Effector memory CD8-positive, alpha-beta T cell (primary cell): ENCODE measurements at regions not wholly inside any gene's neighbourhood (a gene's known extent, or its start where the extent isn't known, plus 50 kb on each side); places are given as distances from the start of the nearest gene placed in this dataset.

ENCODE experiments used
- ATAC-seq: fragments of 150-1000 bp; cut with Tn5 transposase; replicated peaks from 2 replicates; pipeline ENCODE4 v1.10.0; 2021; ENCODE audit warnings: mild to moderate bottlenecking, moderate library complexity
- DNase-seq, 3 experiments: peaks; one replicate each; pipeline ENCODE4 v3.0.0; 2021
- H3K27ac Mint-ChIP-seq, 2 donors: one replicate each; pipeline ENCODE4 v1.8.0; 2022; ENCODE audit warnings: mild to moderate bottlenecking in 2 of 2, mixed read lengths in 2 of 2, moderate library complexity in 2 of 2
- H3K27me3 Mint-ChIP-seq, 2 donors: one replicate each; pipeline ENCODE4 v1.8.0; 2022; ENCODE audit warnings: mixed read lengths in 2 of 2
- H3K36me3 Mint-ChIP-seq: one replicate; pipeline ENCODE4 v1.8.0; 2022; ENCODE audit warnings: mild to moderate bottlenecking, moderate library complexity, mixed read lengths; ENCODE audit not compliant: insufficient read depth
- H3K4me1 Mint-ChIP-seq, 2 donors: one replicate each; pipeline ENCODE4 v1.8.0; 2022; ENCODE audit warnings: low read depth in 2 of 2, mixed read lengths in 2 of 2
- H3K4me3 Mint-ChIP-seq, 2 donors: one replicate each; pipeline ENCODE4 v1.8.0; 2022; ENCODE audit warnings: mild to moderate bottlenecking in 2 of 2, mixed read lengths in 2 of 2, moderate library complexity in 2 of 2
- H3K9me3 Mint-ChIP-seq, 2 donors: one replicate each; pipeline ENCODE4 v1.8.0; 2022; ENCODE audit warnings: mixed read lengths in 2 of 2

DNA sequence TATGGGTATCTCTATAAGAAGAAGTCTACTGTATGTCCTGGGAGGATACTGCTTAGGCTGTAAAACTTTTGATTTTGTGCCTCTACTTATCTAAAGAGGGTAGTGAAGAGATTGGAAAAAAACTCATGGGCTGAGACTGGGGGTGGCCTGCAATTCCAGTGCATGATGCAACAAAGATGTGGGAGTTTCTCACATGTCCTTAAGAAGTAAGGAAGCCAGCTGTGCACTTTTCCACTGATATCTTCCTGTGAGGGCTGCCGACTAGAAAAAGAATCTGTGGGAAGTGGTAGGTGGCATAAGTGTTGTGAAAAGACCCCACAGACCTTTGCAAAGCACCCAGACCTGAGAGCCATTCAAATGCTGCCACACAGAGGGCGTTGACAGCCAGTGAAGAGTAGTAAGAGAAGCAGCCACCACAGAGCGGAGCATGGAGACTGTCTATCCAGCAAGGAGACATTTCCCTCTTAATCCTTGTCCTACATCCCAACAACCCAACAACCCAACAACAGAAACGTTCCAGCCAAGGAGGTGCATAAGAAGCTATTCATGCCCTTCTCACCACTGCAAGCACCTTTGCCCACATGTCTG is 65.1 kb downstream of the PFDN4 start:
- Mint-ChIP-seq H3K27me3 (peaks cover 27 to 31% of the 10 kb centered on the region in 2 donors), H3K36me3 (no peaks in the 10 kb centered on the region), H3K4me1 (no peaks in the 10 kb centered on the region), H3K27ac (no peak overlapping the region), H3K9me3 (no peaks in the 10 kb centered on the region), H3K4me3 (no peak overlapping the region)
- ATAC-seq, result no peak
- no peak for DNase-seq

DNA sequence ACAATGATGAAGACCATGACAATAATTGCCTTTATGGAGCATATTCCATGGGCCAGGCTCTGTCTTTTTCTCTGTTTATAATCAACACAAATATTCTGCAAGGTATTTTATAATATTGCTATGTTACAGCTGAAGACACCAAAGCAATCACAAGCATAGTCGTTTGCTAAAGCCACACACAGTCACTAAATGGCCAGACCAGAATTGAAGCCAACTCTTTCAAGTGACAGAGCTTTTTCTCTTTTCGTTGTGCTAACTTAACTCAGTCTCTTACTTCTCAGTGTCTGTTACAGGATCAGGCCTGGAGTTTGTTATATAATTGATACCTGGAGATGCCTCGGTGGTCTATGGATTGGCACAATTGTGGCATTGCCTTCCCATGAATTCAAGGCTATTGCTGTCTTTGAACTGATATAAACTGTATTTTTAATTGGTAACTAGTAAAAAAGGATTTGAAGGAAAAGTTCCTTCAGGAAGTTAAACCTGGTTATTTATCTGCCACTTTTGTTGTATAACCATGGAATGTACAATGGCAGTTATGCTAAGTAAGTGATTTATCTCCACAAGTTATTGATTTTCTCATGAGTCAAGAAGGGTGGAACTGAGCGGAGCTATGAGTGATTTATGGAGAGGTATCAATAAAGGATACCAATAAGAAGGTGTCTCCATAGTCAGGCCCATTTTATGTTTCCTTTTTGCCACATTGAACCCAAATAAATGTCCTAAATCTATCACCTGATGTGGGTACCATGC is 67.6 kb downstream of the PFDN4 start:
- ATAC-seq, result no peak
- H3K9me3 Mint-ChIP-seq, result no peaks in the 10 kb centered on the region

DNA sequence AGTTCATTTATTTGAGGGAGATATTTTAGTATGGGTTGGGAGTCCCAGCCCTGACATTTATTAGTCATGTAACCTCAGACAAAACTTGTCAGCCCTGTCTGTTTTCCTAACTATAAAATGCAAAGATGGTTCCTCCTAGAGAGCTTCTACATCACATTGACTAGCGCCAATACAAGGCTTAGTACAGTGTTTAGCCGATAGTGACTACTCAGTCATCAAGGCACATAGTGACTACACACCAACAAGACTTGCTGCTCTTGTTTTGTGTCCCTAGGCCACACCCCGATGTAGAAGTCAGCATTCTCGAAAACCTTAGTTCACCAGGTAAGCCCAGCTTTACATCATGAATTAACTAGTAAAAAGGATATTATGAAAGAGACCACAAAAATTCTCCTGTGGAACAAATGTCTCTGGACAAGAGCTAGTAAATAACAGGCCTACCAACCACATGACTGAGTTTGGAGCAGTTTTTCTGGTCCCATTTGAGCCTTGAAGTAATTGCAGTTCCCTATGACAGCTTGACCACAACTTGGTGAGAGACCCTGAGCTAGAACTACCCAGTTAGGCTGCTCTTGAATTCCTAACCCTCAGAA is 68.8 kb downstream of the PFDN4 start:
- Mint-ChIP-seq H3K4me3 (no peak overlapping the region), H3K9me3 (no peaks in the 10 kb centered on the region), H3K27ac (no peak overlapping the region), H3K4me1 (no peaks in the 10 kb centered on the region), H3K27me3 (peaks cover 34 to 50% of the 10 kb centered on the region in 2 donors), H3K36me3 (no peaks in the 10 kb centered on the region)
- no peak for ATAC-seq
- DNase-seq, result no peak

More for the DNA sequence above, 67.6 kb downstream of the PFDN4 start:
- no peak for DNase-seq
- no peak overlapping the region for H3K27ac Mint-ChIP-seq
- H3K36me3 Mint-ChIP-seq, result no peaks in the 10 kb centered on the region
- H3K4me1 Mint-ChIP-seq, result no peaks in the 10 kb centered on the region
- H3K4me3 Mint-ChIP-seq, result no peak overlapping the region
- peaks cover 34 to 47% of the 10 kb centered on the region in 2 donors for H3K27me3 Mint-ChIP-seq

DNA sequence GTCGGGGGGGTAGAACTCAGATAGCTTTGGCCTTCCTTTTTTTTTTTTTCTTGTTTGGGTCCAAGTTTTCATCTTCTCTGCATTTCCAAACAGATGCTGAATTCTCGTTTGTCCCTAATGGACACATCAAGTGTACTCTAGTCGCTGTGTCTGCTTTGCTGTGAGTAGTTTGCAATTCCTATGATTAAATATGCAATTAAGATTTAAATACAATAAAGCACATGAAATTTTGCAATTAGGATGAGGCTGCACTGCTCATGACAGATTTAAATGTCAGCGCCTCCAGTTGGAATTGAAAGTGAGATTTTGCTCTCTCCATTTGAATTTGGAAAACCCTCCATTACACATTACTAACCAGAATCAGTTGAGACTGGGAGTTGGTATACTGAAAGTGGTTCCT is 70.4 kb downstream of the PFDN4 start:
- no peak overlapping the region for H3K4me3 Mint-ChIP-seq
- H3K27ac Mint-ChIP-seq, result no peak overlapping the region
- DNase-seq, result no peak
- no peaks in the 10 kb centered on the region for H3K4me1 Mint-ChIP-seq
- H3K9me3 Mint-ChIP-seq, result no peaks in the 10 kb centered on the region
- H3K36me3 Mint-ChIP-seq, result no peaks in the 10 kb centered on the region
- ATAC-seq, result no peak
- H3K27me3 Mint-ChIP-seq, result peaks cover 29 to 42% of the 10 kb centered on the region in 2 donors

DNA sequence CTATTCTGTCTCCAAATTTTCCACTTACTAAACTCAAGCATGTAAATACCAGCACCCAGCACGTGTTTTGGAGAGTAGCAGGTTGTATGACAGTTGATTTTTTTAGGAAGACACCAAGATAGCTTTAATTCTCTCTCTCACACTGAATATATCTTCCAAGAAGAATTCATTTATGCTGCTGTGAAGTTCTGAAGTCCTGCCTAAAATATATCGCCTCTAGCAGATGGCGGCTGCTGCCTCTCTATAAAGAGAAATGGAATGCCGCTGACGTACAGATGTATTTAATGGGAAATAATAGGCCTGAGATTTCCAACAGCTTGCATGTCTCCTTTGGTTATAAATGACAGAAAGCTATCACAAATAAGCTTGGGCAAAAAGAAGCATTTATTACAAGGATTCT is 74.7 kb downstream of the PFDN4 start:
- H3K36me3 Mint-ChIP-seq, result no peaks in the 10 kb centered on the region
- H3K27ac Mint-ChIP-seq, result no peak overlapping the region
- DNase-seq (no peak), ATAC-seq (no peak)
- no peaks in the 10 kb centered on the region for H3K9me3 Mint-ChIP-seq
- no peak overlapping the region for H3K4me3 Mint-ChIP-seq
- peaks cover 35 to 38% of the 10 kb centered on the region in 2 donors for H3K27me3 Mint-ChIP-seq
- no peaks in the 10 kb centered on the region for H3K4me1 Mint-ChIP-seq

DNA sequence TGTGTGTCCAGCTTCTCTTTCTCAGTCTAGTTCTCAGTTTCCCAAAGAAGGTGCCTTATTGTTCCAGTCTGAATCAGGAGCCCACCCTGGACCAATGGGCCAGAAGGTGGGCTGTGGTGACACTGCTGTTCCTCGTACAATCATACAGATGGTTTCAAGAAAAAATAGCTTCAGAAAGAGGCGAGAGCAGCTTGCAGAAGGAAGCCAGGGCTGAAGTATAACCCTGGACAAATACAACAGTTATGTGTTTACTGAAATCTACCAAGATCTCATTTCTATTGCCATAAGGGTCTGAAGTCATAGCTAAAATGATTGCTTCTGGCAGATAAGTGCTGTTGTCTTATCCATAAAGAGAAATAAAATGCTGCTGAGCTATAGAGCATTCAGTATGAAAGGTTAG is 75.4 kb downstream of the PFDN4 start:
- H3K27me3 Mint-ChIP-seq, result peaks cover 38 to 42% of the 10 kb centered on the region in 2 donors
- no peaks in the 10 kb centered on the region for H3K36me3 Mint-ChIP-seq
- no peaks in the 10 kb centered on the region for H3K4me1 Mint-ChIP-seq
- no peak overlapping the region for H3K4me3 Mint-ChIP-seq
- ATAC-seq, result no peak
- no peak overlapping the region for H3K27ac Mint-ChIP-seq
- no peak for DNase-seq
- no peaks in the 10 kb centered on the region for H3K9me3 Mint-ChIP-seq

DNA sequence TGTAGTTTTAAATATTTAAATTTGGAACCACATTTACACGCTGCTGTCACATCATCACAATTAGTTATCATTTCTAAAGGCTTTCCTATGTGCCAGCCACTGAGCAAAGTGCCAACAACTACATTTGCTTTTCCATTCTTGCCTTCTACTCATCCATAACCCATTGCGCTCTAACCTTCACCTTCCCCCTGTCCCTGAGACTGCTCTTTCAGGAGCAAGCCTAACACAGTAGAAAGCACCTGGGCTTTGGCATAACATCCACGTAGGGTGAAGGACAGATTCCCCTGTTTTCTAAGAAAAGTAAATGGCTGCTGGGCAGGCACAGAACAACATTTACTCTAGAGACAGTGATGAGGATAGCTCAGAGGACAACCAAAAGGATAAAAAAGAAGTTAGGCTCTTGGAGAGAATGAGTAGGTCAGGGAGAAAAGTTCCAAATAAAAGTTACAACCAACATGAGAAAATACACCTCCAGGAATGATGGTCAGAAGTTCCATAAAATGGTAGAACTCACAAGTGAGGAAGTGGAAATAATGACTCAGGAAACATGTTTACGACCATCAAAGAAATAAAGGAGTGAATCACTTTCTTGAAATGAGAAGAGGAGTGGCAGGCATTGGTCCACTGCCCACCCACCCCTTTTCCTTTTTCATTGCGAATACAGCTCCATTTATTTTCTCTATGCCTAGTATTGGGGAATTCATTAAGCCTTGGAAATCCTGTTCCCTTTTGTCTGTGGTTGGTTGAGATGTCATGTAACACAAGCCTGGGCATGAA is 77.2 kb downstream of the PFDN4 start:
- H3K36me3 Mint-ChIP-seq, result no peaks in the 10 kb centered on the region
- no peaks in the 10 kb centered on the region for H3K9me3 Mint-ChIP-seq
- H3K4me1 Mint-ChIP-seq, result no peaks in the 10 kb centered on the region
- no peak overlapping the region for H3K4me3 Mint-ChIP-seq
- ATAC-seq (no peak), DNase-seq (no peak)
- H3K27me3 Mint-ChIP-seq, result peaks cover 34 to 43% of the 10 kb centered on the region in 2 donors
- H3K27ac Mint-ChIP-seq, result no peak overlapping the region

DNA sequence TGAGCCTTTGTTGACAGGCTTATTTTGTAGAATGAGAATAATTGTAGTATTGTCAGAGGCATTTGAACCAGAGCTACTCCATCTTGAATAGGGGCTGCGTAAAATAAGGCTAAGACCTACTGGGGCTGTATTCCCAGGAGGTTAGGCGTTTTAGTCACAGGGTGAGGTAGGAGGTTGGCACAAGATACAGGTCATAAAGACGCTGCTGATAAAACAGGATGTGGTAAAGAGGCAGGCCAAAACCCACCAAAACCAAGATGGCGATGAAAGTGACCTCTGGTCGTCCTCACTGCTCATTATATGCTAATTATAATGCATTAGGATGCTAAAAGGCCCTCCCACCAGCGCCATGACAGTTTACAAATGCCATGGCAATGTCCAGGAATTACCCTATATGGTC is 82.7 kb downstream of the PFDN4 start:
- DNase-seq, result no peak
- ATAC-seq, result no peak
- Mint-ChIP-seq H3K4me1 (no peaks in the 10 kb centered on the region), H3K36me3 (no peaks in the 10 kb centered on the region), H3K4me3 (no peak overlapping the region), H3K27me3 (peaks cover 34 to 46% of the 10 kb centered on the region in 2 donors), H3K9me3 (peaks cover 0 to 1% of the 10 kb centered on the region in 2 donors), H3K27ac (no peak overlapping the region)

DNA sequence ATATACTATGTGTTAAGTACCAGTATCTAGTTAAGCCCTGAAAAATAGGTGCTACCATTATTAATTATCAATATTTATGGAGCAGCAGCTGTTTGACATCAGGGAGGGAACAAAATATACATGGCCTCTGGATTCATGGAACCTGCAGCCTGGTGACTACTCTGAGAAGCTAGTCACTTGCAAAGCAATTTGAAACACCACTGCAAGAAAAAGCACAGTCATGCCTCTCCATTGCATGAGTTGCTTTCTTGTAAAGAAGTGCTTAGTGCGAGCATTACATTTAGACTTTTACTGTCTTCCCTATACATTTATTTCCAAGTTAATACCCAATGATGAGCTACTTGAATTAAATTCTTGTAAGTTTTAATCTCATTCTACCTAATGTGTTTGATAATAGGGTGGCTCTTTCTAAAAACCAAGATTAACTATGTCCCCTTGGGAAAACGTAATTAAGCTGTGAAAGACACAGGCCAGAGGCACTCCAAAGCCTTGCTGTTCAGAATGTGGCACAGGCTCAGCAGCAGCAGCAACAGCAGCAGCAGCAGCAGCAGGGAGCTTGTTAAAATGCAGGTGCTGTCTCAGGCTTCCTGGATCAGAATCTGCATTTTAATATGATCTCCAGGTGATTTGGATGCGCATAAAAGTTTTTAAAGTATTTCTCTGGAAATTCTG is 83.6 kb downstream of the PFDN4 start:
- no peak overlapping the region for H3K4me3 Mint-ChIP-seq
- H3K27me3 Mint-ChIP-seq, result peaks cover 34 to 47% of the 10 kb centered on the region in 2 donors
- H3K36me3 Mint-ChIP-seq, result no peaks in the 10 kb centered on the region
- H3K4me1 Mint-ChIP-seq, result no peaks in the 10 kb centered on the region
- ATAC-seq (no peak), DNase-seq (no peak)
- peaks cover 0 to 1% of the 10 kb centered on the region in 2 donors for H3K9me3 Mint-ChIP-seq
- no peak overlapping the region for H3K27ac Mint-ChIP-seq

DNA sequence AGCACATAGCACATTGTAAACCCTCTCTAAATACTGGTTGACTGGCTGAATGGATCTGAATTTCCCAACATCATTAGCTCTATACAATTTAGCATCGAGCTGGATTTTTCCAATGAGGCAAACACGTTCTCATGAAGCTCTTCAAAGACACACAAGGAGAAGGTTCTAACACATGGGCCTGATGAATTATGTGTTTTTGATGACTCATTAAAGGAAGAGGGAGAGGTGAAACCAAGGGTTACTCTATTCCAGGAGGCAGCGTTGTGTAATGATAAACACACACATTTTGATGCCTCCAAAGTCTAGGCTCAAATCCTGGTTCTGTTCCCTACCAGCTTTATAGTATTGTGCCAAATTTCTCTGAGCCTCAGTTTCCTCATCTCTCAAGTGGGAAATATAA is 84.3 kb downstream of the PFDN4 start:
- no peak for ATAC-seq
- Mint-ChIP-seq H3K27ac (no peak overlapping the region), H3K9me3 (peaks cover 0 to 1% of the 10 kb centered on the region in 2 donors), H3K36me3 (no peaks in the 10 kb centered on the region), H3K4me1 (no peaks in the 10 kb centered on the region), H3K27me3 (peaks cover 38 to 47% of the 10 kb centered on the region in 2 donors), H3K4me3 (no peak overlapping the region)
- no peak for DNase-seq

DNA sequence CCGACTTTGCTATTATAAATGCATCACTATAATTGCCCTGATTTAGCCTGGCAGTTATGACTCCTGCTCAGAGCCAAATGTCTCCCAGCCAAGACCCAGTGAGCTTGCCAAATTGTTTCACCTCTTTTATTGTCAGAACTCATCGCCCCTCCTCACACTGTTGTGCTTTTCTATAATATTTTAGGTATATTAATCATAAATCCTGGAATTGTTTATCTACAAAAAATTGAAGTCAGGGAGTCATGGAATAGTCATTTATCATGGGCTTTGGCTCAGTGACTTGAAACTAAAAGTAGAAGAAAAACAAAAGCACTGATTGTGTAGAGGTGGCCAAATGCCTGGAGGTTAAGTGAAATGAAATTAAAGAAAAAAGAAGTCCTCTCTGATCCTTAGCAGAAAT is 85.6 kb downstream of the PFDN4 start:
- Mint-ChIP-seq H3K36me3 (no peaks in the 10 kb centered on the region), H3K4me1 (no peaks in the 10 kb centered on the region), H3K9me3 (peaks cover 0 to 1% of the 10 kb centered on the region in 2 donors), H3K27ac (no peak overlapping the region), H3K4me3 (no peak overlapping the region), H3K27me3 (peaks cover 30 to 38% of the 10 kb centered on the region in 2 donors)
- no peak for ATAC-seq
- DNase-seq, result no peak

DNA sequence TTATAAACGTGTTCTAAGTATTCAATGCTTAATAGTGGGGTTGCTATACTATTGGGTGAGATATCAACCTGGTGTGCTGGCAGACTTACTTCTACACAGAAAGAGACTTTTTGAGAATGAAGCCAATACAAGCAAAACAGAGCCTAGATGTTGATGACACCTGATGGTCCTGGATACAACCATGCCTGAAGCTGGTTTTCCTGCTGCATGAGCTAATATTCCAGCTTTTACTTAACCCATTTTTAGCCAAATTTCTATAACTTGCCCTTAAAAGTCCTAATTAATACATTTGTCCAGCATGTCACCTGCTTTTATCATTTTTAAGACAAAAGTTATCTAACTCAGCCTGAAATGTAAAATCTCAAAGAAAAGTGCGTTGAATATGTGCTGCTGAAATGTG is 86.2 kb downstream of the PFDN4 start:
- H3K4me1 Mint-ChIP-seq, result no peaks in the 10 kb centered on the region
- H3K4me3 Mint-ChIP-seq, result no peak overlapping the region
- H3K27ac Mint-ChIP-seq, result no peak overlapping the region
- DNase-seq (no peak), ATAC-seq (no peak)
- peaks cover 27 to 33% of the 10 kb centered on the region in 2 donors for H3K27me3 Mint-ChIP-seq
- no peaks in the 10 kb centered on the region for H3K36me3 Mint-ChIP-seq
- H3K9me3 Mint-ChIP-seq, result peaks cover 0 to 1% of the 10 kb centered on the region in 2 donors

DNA sequence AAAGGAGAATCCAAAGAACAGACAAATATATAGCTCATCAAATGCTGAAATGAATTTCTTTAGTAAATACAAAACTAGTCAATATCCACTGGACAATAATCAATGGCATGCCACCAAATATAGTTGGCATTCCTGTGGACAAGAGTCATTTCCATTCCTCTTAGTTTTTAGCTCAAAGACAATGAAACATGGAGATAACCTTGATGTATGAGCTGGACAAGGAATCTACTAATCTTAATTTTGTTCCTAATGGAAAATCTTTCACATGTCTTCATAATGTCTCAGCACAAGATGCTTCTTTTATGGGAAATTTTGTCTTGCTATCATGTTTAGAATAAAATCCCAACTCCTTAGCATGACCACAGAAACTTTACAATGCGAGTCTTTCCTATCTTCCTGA is 87.8 kb downstream of the PFDN4 start:
- H3K4me1 Mint-ChIP-seq, result no peaks in the 10 kb centered on the region

More for the DNA sequence above, 87.8 kb downstream of the PFDN4 start:
- Mint-ChIP-seq H3K27me3 (peaks cover 22 to 25% of the 10 kb centered on the region in 2 donors), H3K4me3 (no peak overlapping the region), H3K36me3 (no peaks in the 10 kb centered on the region), H3K9me3 (peaks cover 0 to 1% of the 10 kb centered on the region in 2 donors), H3K27ac (no peak overlapping the region)
- no peak for DNase-seq
- no peak for ATAC-seq
